Large intestine (tissue), 3 donors: ENCODE measurements at regions not wholly inside any gene's neighbourhood (a gene's known extent, or its start where the extent isn't known, plus 50 kb on each side); places are given as distances from the start of the nearest gene placed in this dataset.
"Not testable (repeated sequence)": the region's sequence is repeated elsewhere in the genome, so short reads cannot be mapped to it uniquely, and the experiment has no call there.

ENCODE experiments used
- DNase-seq, 2 donors: peaks; one replicate each; pipeline versions ENCODE4 v3.0.0 to v3.0.0-alpha.2; 2013
- H3K27ac ChIP-seq: one replicate; pipeline ENCODE4 v1.5.1; 2013; ENCODE audit warnings: low read length
- H3K27me3 ChIP-seq: 2 replicates; pipeline ENCODE4 v1.6.1; 2013; ENCODE audit warnings: low read length; ENCODE audit not compliant: control insufficient read depth, insufficient read depth
- H3K36me3 ChIP-seq: 2 replicates; pipeline ENCODE4 v1.6.1; 2013; ENCODE audit warnings: low read length; ENCODE audit not compliant: control insufficient read depth, insufficient read depth
- H3K4me1 ChIP-seq: one replicate; pipeline ENCODE4 v1.6.1; 2013; ENCODE audit warnings: low read length; ENCODE audit not compliant: control insufficient read depth, insufficient read depth
- H3K4me3 ChIP-seq: one replicate; pipeline ENCODE4 v1.5.1; 2013; ENCODE audit warnings: low read length
- H3K9me3 ChIP-seq: one replicate; pipeline ENCODE4 v1.6.1; 2013; ENCODE audit warnings: mild to moderate bottlenecking, low read depth, low read length, moderate library complexity; ENCODE audit not compliant: control insufficient read depth
- WGBS: methylation state at CpG from one replicate; pipeline ENCODE4 v1.1.5; 2013; ENCODE audit warnings: low lambda C conversion rate; ENCODE audit not compliant: insufficient coverage; 5-methylcytosine and 5-hydroxymethylcytosine counted together

- WGBS = no CpG with 5 or more reads among the region's 14 CpGs
- H3K27ac ChIP-seq, H3K9me3 ChIP-seq, H3K36me3 ChIP-seq, H3K4me3 ChIP-seq, H3K27me3 ChIP-seq: not testable (repeated sequence)
- H3K4me1 ChIP-seq = peaks cover 30% of the 10 kb centered on the region
- DNase-seq = peak; percentile 81 to 82
Observed at GRCh38 chr16:21525029-21525895, 74.1 kb upstream of the METTL9 start.

GRCh38 chr16:21525956-21526922 lies 73.1 kb upstream of the METTL9 start:
- H3K9me3 ChIP-seq, DNase-seq, H3K4me3 ChIP-seq, H3K27me3 ChIP-seq, H3K27ac ChIP-seq, H3K36me3 ChIP-seq: not testable (repeated sequence)
- 79% methylated on average over 4 of the region's 21 CpGs for whole genome bisulfite sequencing
- H3K4me1 ChIP-seq = peaks cover 25% of the 10 kb centered on the region

DNA sequence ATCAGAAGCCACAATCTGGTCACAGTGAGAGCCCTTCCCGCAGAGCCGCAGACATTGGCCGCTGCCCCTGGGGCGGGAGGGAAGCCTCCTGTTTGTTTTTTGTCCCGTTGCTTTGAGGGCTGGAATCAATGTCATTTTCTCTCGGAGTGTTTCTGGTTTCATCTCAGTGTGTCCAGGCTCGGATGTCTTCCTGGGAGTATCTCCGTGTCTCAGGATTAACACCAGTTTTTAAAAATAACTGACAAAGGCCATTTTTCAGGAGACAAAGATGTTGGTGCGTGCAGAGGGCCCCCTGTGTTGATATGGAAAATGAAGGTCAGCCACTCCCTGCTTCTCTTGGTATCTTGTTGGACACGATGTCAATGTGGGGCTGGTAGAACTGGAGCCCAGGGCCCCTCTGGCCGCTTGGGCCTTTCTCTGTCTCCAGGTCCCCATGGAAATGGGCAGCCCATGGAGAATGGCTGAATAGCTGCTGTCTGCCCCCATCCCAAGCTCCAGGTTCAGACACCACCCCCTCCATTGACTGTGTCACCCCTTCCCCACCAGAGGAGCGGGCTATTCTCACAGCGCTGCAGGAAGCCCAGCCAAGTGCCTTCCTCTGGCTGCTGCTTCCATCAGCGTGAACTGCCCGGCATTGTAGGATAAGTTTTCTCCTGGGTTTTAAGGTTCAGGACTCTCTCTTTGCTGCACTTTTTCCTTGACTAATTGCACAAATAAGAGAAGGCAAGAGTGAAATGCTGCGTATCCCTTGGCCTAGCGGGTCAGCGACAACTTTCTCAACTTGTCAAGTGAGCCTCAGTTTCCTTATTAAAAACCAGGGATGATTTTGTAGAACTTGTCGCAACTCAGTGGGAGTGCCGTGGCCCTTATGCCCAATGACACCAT lies 72.2 kb upstream of the METTL9 start:
- no peaks in the 10 kb centered on the region for H3K27me3 ChIP-seq
- H3K36me3 ChIP-seq = no peaks in the 10 kb centered on the region
- no peak overlapping the region for H3K4me3 ChIP-seq
- H3K9me3 ChIP-seq = no peaks in the 10 kb centered on the region
- no peak for DNase-seq
- no peak overlapping the region for H3K27ac ChIP-seq
- 90% methylated on average over 2 of the region's 20 CpGs for WGBS
- H3K4me1 ChIP-seq = peaks cover 18% of the 10 kb centered on the region

DNA sequence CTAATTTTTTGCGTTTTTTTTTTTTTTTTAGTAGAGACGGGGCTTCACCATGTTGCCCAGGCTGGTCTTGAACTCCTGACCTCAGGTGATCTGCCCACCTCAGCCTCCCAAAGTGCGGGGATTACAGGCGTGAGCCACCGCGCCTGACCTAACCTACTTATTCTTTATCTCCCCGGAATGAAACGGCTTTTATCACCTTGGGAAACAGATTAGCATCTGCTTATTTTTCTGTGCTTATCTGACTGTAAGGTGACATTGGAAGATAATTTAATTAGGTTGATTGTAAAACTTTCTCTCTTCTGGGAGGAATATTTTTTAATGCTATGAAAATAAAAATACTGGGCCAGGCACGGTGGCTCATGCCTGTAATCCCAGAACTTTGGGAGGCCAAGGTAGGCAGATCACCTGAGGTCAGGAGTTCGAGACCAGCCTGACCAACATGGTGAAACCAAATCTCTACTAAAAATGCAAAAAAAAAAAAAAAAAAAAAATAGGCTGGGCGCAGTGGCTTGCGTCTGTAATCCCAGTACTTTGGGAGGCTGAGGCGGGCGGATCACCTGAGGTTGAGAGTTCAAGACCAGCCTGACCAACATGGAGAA lies 70.2 kb upstream of the METTL9 start:
- H3K4me3 ChIP-seq, DNase-seq, H3K36me3 ChIP-seq, H3K4me1 ChIP-seq, H3K27ac ChIP-seq, H3K9me3 ChIP-seq, H3K27me3 ChIP-seq: not testable (repeated sequence)
- 57% methylated on average over 4 of the region's 14 CpGs for WGBS

- not testable (repeated sequence) for H3K27ac ChIP-seq, H3K4me3 ChIP-seq, H3K4me1 ChIP-seq, H3K36me3 ChIP-seq, H3K9me3 ChIP-seq, H3K27me3 ChIP-seq
- peak in 1 of 2 donors; percentile 75 for DNase-seq
- no CpG with 5 or more reads among the region's 8 CpGs for WGBS
Observed at GRCh38 chr16:21530729-21531383, 68.5 kb upstream of the METTL9 start.

- not testable (repeated sequence) for H3K4me1 ChIP-seq, H3K4me3 ChIP-seq, H3K9me3 ChIP-seq, H3K36me3 ChIP-seq, DNase-seq, H3K27ac ChIP-seq, H3K27me3 ChIP-seq
- no CpG with 5 or more reads among the region's 7 CpGs for WGBS
Observed at GRCh38 chr16:21532996-21533395, 66.4 kb upstream of the METTL9 start.

DNA sequence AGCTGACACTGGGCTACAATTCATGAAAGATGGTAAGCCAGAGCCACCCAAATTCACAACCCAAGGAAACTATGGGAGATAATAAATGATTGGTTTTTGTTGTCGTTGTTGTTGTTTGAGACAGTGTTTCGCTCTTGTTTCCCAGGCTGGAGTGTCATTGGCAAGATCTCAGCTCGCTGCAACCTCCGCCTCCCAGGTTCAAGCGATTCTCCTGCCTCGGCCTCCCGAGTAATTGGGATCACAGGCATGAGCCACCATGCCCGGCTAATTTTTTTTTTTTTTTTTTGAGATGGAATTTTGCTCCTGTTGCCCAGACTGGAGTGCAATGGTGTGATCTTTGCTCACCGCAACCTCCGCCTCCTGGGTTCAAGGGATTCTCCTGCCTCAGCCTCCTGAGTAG lies 65.9 kb upstream of the METTL9 start:
- H3K4me1 ChIP-seq, H3K27me3 ChIP-seq, H3K4me3 ChIP-seq, DNase-seq, H3K9me3 ChIP-seq, H3K36me3 ChIP-seq, H3K27ac ChIP-seq: not testable (repeated sequence)
- no CpG with 5 or more reads among the region's 10 CpGs for WGBS

- H3K4me3 ChIP-seq, H3K36me3 ChIP-seq, H3K27ac ChIP-seq, H3K4me1 ChIP-seq, H3K9me3 ChIP-seq, H3K27me3 ChIP-seq: not testable (repeated sequence)
- no CpG with 5 or more reads among the region's 7 CpGs for whole genome bisulfite sequencing
- DNase-seq = peak in 1 of 2 donors; percentile 6
Observed at GRCh38 chr16:21534561-21534960, 64.8 kb upstream of the METTL9 start.

- not testable (repeated sequence) for H3K9me3 ChIP-seq, DNase-seq, H3K27ac ChIP-seq, H3K27me3 ChIP-seq, H3K36me3 ChIP-seq, H3K4me3 ChIP-seq, H3K4me1 ChIP-seq
- no CpG with 5 or more reads among the region's 7 CpGs for WGBS
Observed at GRCh38 chr16:21535201-21535600, 64.2 kb upstream of the METTL9 start.
